K562 (cell line): ENCODE measurements at regions not wholly inside any gene's neighbourhood (a gene's known extent, or its start where the extent isn't known, plus 50 kb on each side); places are given as distances from the start of the nearest gene placed in this dataset.

Experiments used
- ATAC-seq: fragments of 200-7000 bp; cut with Tn5 transposase; 3 replicates; pipeline ENCODE4 v1.9.1; 2020; ENCODE audit warnings: moderate library complexity
- BruUV-seq: library from RNA; stranded (reverse); fragments of 400-500 nt; replicated peaks from 2 replicates; lab custom pipeline; 2021; lab: Mats Ljungman, UMichigan
- CTCF ChIA-PET: fragments of 300-600 bp; formaldehyde crosslinking; extraction: SDS; loops from one replicate; lab custom pipeline; 2021; ENCODE audit warnings: low intra/inter-chr PET ratio; lab: Yijun Ruan, JAX
- POLR2A ChIA-PET: fragments of 300-600, 350-650 bp; sonication (Branson Sonifier 250); formaldehyde crosslinking; extraction: SDS; loops from one replicate; lab custom pipeline; 2021; ENCODE audit warnings: antibody characterized with exemption, inconsistent platforms; lab: Yijun Ruan, JAX
- DNase-seq, 4 experiments: peaks; one replicate each; pipeline versions ENCODE4 v3.0.0 to v3.0.0-alpha.2; 2011 to 2018; ENCODE audit warnings: low spot score in 3 of 4, mixed read lengths in 3 of 4; ENCODE audit errors: extremely low read depth in 1 of 4
- FAIRE-seq: peaks from 2 replicates; lab custom pipeline; 2011; peaks lifted over from hg19 to GRCh38; lab: Jason Lieb, UNC
- H2AFZ ChIP-seq: 2 replicates; pipeline ENCODE4 v1.6.0; 2011; ENCODE audit warnings: low read depth, low read length, control low read depth, inconsistent platforms
- H3K27ac ChIP-seq: fragments of 200-600 bp; 3 replicates; pipeline ENCODE4 v1.8.0; 2011; ENCODE audit warnings: low read depth, mild to moderate bottlenecking, control low read depth, inconsistent platforms, low read length, moderate library complexity, mixed read lengths; ENCODE audit errors: extremely low read depth
- H3K27me3 ChIP-seq, 2 experiments: fragments of 300-600 bp in 1 of 2; 2 replicates in 1 of 2; 3 replicates in 1 of 2; pipeline versions ENCODE4 v1.6.0 to v1.8.0; 2011; ENCODE audit warnings: inconsistent platforms in 2 of 2, low read length in 2 of 2, mild to moderate bottlenecking in 1 of 2, mixed read lengths in 1 of 2, moderate library complexity in 1 of 2; ENCODE audit not compliant: control insufficient read depth in 2 of 2, insufficient read depth in 2 of 2
- H3K36me3 ChIP-seq: fragments of 300-600 bp; 3 replicates; pipeline ENCODE4 v1.8.0; 2011; ENCODE audit warnings: mild to moderate bottlenecking, low read length, inconsistent platforms; ENCODE audit not compliant: control insufficient read depth, insufficient read depth
- H3K4me1 ChIP-seq, 2 experiments: fragments of 200-600 bp in 1 of 2; replicated peaks in 1 of 2; 2 replicates in 1 of 2; 3 replicates in 1 of 2; pipeline versions ENCODE4 v1.5.1 to v1.8.0; 2011; ENCODE audit warnings: inconsistent platforms in 2 of 2, low read length in 2 of 2, mild to moderate bottlenecking in 1 of 2, mixed read lengths in 1 of 2, moderate library complexity in 1 of 2; ENCODE audit not compliant: control insufficient read depth in 2 of 2, insufficient read depth in 2 of 2
- H3K4me2 ChIP-seq: 2 replicates; pipeline ENCODE4 v1.6.1; 2011; ENCODE audit warnings: low read length, control low read depth, inconsistent platforms, mixed read lengths; ENCODE audit not compliant: insufficient read depth
- H3K4me3 ChIP-seq: fragments of 200-600 bp; sonication (generic), shearing (Covaris generic); 2 replicates; pipeline ENCODE4 v1.5.1; 2016; ENCODE audit warnings: control low read depth, inconsistent platforms
- H3K79me2 ChIP-seq: fragments of 200-600 bp; 3 replicates; pipeline ENCODE4 v1.8.0; 2011; ENCODE audit warnings: low read length, inconsistent platforms; ENCODE audit not compliant: control insufficient read depth, insufficient read depth
- H3K9ac ChIP-seq, 2 experiments: 2 replicates each; pipeline versions ENCODE4 v1.6.0 to v1.6.1; 2011; ENCODE audit warnings: low read depth in 2 of 2, low read length in 2 of 2, control low read depth in 1 of 2, inconsistent platforms in 1 of 2, mild to moderate bottlenecking in 1 of 2, mixed read lengths in 1 of 2; ENCODE audit not compliant: insufficient read depth in 1 of 2
- H3K9me1 ChIP-seq: one replicate; pipeline ENCODE4 v1.6.0; 2011; ENCODE audit warnings: inconsistent platforms, mild to moderate bottlenecking, low read length, moderate library complexity; ENCODE audit not compliant: control insufficient read depth, insufficient read depth
- H3K9me3 ChIP-seq: replicated peaks from 2 replicates; pipeline ENCODE4 v1.5.1; 2011; ENCODE audit warnings: low read depth, low read length, inconsistent platforms; ENCODE audit not compliant: control insufficient read depth, insufficient read depth
- H4K20me1 ChIP-seq: replicated peaks from 2 replicates; pipeline ENCODE4 v1.6.1; 2011; ENCODE audit warnings: low read length, inconsistent platforms, mixed read lengths; ENCODE audit not compliant: control insufficient read depth, insufficient read depth
- CBX1 ChIP-seq: sonication (generic); IDR thresholded peaks from 2 replicates; pipeline ENCODE4 v1.6.1; 2016; ENCODE audit warnings: antibody characterized with exemption, low read depth, mild to moderate bottlenecking
- CLOCK ChIP-seq: fragments of 250-450 bp; sonication (Bioruptor Pico); IDR thresholded peaks from 2 replicates; pipeline ENCODE4 v1.4.0; 2020; ENCODE audit warnings: mild to moderate bottlenecking, moderate library complexity, borderline replicate concordance
- ELK1 ChIP-seq: sonication (generic); formaldehyde crosslinking; IDR thresholded peaks from 2 replicates; pipeline ENCODE4 v1.8.1; 2022; ENCODE audit warnings: missing genetic modification reagents
- FOSL1 ChIP-seq: fragments of 200-800 bp; sonication (Bioruptor generic); conservative IDR thresholded peaks from 2 replicates; pipeline ENCODE4 v1.6.1; 2016; ENCODE audit warnings: missing genetic modification characterization, missing compliant biosample characterization
- MYNN ChIP-seq, 2 experiments: sonication (generic); formaldehyde crosslinking in 1 of 2; IDR thresholded peaks; 2 replicates each; pipeline versions ENCODE4 v1.5.0 to v1.6.1; 2016 to 2020; ENCODE audit warnings: antibody characterized with exemption in 1 of 2, missing genetic modification reagents in 1 of 2
- RBM22 ChIP-seq: fragments of 200-400 bp; formaldehyde crosslinking; IDR thresholded peaks from 2 replicates; pipeline ENCODE4 v1.6.1; 2018; ENCODE audit warnings: low read length, low read depth; ENCODE audit not compliant: poor library complexity, severe bottlenecking
- RNF2 ChIP-seq: sonication (generic); IDR thresholded peaks from 2 replicates; pipeline ENCODE4 v1.6.1; 2016
- SRF ChIP-seq, 2 experiments: fragments of 250-450, 450-650 bp in 1 of 2; sonication (Bioruptor Pico) in 1 of 2; sonication (generic) in 1 of 2; formaldehyde crosslinking; IDR thresholded peaks; 2 replicates each; pipeline versions ENCODE4 v1.5.0 to v1.5.1; 2020 to 2022; ENCODE audit warnings: mild to moderate bottlenecking in 1 of 2, missing genetic modification reagents in 1 of 2
- STAT6 ChIP-seq: sonication (generic); formaldehyde crosslinking; IDR thresholded peaks from 2 replicates; pipeline ENCODE4 v1.8.1; 2023; ENCODE audit warnings: mild to moderate bottlenecking, missing genetic modification reagents
- ZBTB11 ChIP-seq, 3 experiments: fragments of 200-800 bp in 1 of 3; fragments of 250-450 bp in 1 of 3; fragments of 450-650 bp in 1 of 3; sonication (Bioruptor Pico) in 1 of 3; sonication (Bioruptor generic) in 1 of 3; formaldehyde crosslinking in 1 of 3; IDR thresholded peaks; 2 replicates each; pipeline versions ENCODE4 v1.6.1 to v1.8.0; 2016 to 2022; ENCODE audit warnings: mild to moderate bottlenecking in 2 of 3, missing genetic modification characterization in 2 of 3, missing compliant biosample characterization in 1 of 3, moderate library complexity in 1 of 3
- WGBS: fragments of 100-300 bp; shearing (Covaris generic); methylation state at CpG from one replicate; pipeline ENCODE4 v1.1.6; 2016; ENCODE audit warnings: low coverage, mixed read lengths; ENCODE audit not compliant: insufficient coverage; ENCODE audit errors: missing lambda C conversion rate; 5-methylcytosine and 5-hydroxymethylcytosine counted together
- in situ Hi-C: fragments of 300-500 bp; cut with MboI; formaldehyde crosslinking; loops from 4 replicates; pipeline ENCODE4 v1.15.0; 2018; ENCODE audit warnings: inconsistent platforms, mixed read lengths
- intact Hi-C: fragments of 100-400 bp; cut with micrococcal nuclease; formaldehyde crosslinking; loops from 2 replicates; pipeline ENCODE4 v1.14.2; 2022

- TF ChIP-seq ZBTB11 (CRISPR knock-in tag; IDR thresholded peaks at IDR 0.05) (no peak), STAT6 (CRISPR knock-in tag) (no peak)
Measured at GRCh38 chr2:60282886-60283285, 270.6 kb downstream of the BCL11A start (continued).

- Histone ChIP-seq H3K27me3 (no peaks in the 10 kb centered on the region), H3K4me3 (no peak overlapping the region), H3K27ac (no peak overlapping the region), H4K20me1 (no peaks in the 10 kb centered on the region), H3K4me1 (no peaks in the 10 kb centered on the region), H3K9me1 (no peaks in the 10 kb centered on the region), H2AFZ (no peak overlapping the region), H3K36me3 (no peaks in the 10 kb centered on the region), H3K4me2 (no peak overlapping the region), H3K79me2 (no peaks in the 10 kb centered on the region), H3K9ac (no peak overlapping the region), H3K9me3 (no peaks in the 10 kb centered on the region)
- POLR2A ChIA-PET: interaction anchor here (0.5 kb wide), 1 partner anchor 1790 kb away, joined by 3 read pairs; no protein-coding TSS in a partner anchor
- CTCF ChIA-PET: no interaction called here
- no peak for FAIRE-seq
- in situ Hi-C loops (no loop called here), intact Hi-C loops (no loop called here)
- no TSS peak for BruUV-seq
- WGBS: 1% methylated on average over 5 of the region's 5 CpGs
- no peak for ATAC-seq
- DNase-seq: no peak
- no peak for TF ChIP-seq CBX1
- no peak for TF ChIP-seq CLOCK (CRISPR knock-in tag)
- TF ChIP-seq SRF (CRISPR knock-in tag; IDR thresholded peaks at IDR 0.05): no peak
- no peak for TF ChIP-seq FOSL1
- no peak for TF ChIP-seq MYNN (IDR thresholded peaks at IDR 0.05)
- no peak for TF ChIP-seq MYNN (CRISPR knock-in tag; IDR thresholded peaks at IDR 0.05)
- TF ChIP-seq RNF2: no peak
- no peak for TF ChIP-seq RBM22
- no peak for TF ChIP-seq ELK1
Measured at GRCh38 chr2:60281730-60282129, 271.7 kb downstream of the BCL11A start.
